ENCODE measurements at regions not wholly inside any gene's neighbourhood (a gene's known extent, or its start where the extent isn't known, plus 50 kb on each side); places are given as distances from the start of the nearest gene placed in this dataset.

DNA sequence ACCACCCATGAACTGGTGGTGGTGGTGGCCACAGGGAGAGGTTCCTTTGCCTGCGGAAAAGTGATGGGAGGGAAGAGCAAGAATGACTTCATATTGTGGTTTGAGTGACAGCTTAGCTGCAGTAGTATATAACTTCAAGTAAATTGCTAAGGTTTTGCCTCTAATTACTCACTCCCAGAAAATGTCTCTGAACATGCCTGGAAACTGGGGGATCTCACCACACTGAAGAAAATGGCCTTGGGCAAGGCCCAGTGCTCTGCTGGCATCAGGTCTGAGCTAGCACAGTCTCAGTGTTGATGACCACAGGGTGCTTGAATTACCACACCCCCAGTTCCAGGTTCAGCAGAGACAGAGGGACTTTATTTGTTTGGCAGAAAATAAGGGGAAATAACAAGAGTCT is 2085.4 kb downstream of the ARAP2 start:
- TF ChIP-seq CTCF (conservative IDR thresholded peaks at IDR 0.05), result no peak
- Mint-ChIP-seq H3K36me3 (ENCODE audit: insufficient read depth in 1 of 3, low read depth in 3 of 3) (peaks cover 0 to 18% (median 0%) of the 10 kb centered on the region in 3 experiments; a peak in 2 of 7 replicates), H3K27ac (no peak overlapping the region), H3K4me3 (no peak overlapping the region), H3K27me3 (ENCODE audit: low read depth) (no peaks in the 10 kb centered on the region), H3K9me3 (peaks cover 8 to 10% of the 10 kb centered on the region in 2 experiments), H3K4me1 (no peaks in the 10 kb centered on the region)
- H4K8ac ChIP-seq (replicated peaks; ENCODE audit: insufficient read length, low read depth, low read length), result no peak overlapping the region
- no peak overlapping the region for H2AFZ ChIP-seq (ENCODE audit: low read length)
- no peak overlapping the region for H3T11ph ChIP-seq (ENCODE audit: low read length)
- H2BK5ac ChIP-seq (ENCODE audit: insufficient read length, low read length), result no peak overlapping the region
- no peaks in the 10 kb centered on the region for H3K4me1 ChIP-seq (ENCODE audit: insufficient read depth, low read length)
- H2AK5ac ChIP-seq (ENCODE audit: insufficient read length, low read length), result no peak overlapping the region
- H2BK15ac ChIP-seq (ENCODE audit: low read depth, low read length), result no peak overlapping the region
- H3K79me1 ChIP-seq (ENCODE audit: insufficient read depth, low read depth, low read length, poor library complexity, severe bottlenecking), result no peaks in the 10 kb centered on the region
- H4K5ac ChIP-seq (ENCODE audit: insufficient read length, low read depth, low read length), result no peak overlapping the region
- H2BK20ac ChIP-seq (ENCODE audit: low read depth, low read length, poor library complexity, severe bottlenecking), result no peak overlapping the region
- H3K27ac ChIP-seq (ENCODE audit: insufficient read length, low read depth, low read length), result no peak overlapping the region
- H3K9me3 ChIP-seq (ENCODE audit: control insufficient read depth, low read depth, low read length), result no peaks in the 10 kb centered on the region
- H2BK12ac ChIP-seq (ENCODE audit: insufficient read length, low read depth, low read length), result no peak overlapping the region
- H3K4ac ChIP-seq (ENCODE audit: low read depth, low read length), result no peak overlapping the region
- DNase-seq, result no peak
- H3K9ac ChIP-seq (ENCODE audit: extremely low read depth, insufficient read length, low read length), result no peak overlapping the region
- H4K20me1 ChIP-seq (ENCODE audit: control insufficient read depth, insufficient read depth, insufficient read length), result no peaks in the 10 kb centered on the region
- H3K14ac ChIP-seq (ENCODE audit: insufficient read depth, low read length), result no peak overlapping the region
- H2BK120ac ChIP-seq (ENCODE audit: low read depth, low read length, poor library complexity, severe bottlenecking), result no peak overlapping the region
- no peak overlapping the region for H3K18ac ChIP-seq (ENCODE audit: insufficient read length, low read depth, low read length)
- H3K4me2 ChIP-seq (ENCODE audit: insufficient read depth, insufficient read length, low read length), result no peak overlapping the region
- H3K56ac ChIP-seq (ENCODE audit: insufficient read length, low read depth, low read length), result no peak overlapping the region
- H3K79me2 ChIP-seq (ENCODE audit: insufficient read depth, low read length), result no peaks in the 10 kb centered on the region
- H3K23me2 ChIP-seq (ENCODE audit: insufficient read length, low read depth, low read length, poor library complexity, severe bottlenecking), result no peaks in the 10 kb centered on the region
- H3K27me3 ChIP-seq (ENCODE audit: insufficient read depth, low read length), result no peaks in the 10 kb centered on the region
- no CpG with 5 or more reads among the region's 1 CpG for WGBS (ENCODE audit: extremely low coverage, insufficient read length, low lambda C conversion rate)
- H4K91ac ChIP-seq (ENCODE audit: insufficient read length, low read depth, low read length), result no peak overlapping the region
- no peak overlapping the region for H3K23ac ChIP-seq (ENCODE audit: insufficient read length, low read depth, low read length)

All from H9 (cell line).